ENCODE measurements at regions not wholly inside any gene's neighbourhood (a gene's known extent, or its start where the extent isn't known, plus 50 kb on each side); places are given as distances from the start of the nearest gene placed in this dataset.
"Not testable (repeated sequence)": the region's sequence is repeated elsewhere in the genome, so short reads cannot be mapped to it uniquely, and the experiment has no call there.

DNA sequence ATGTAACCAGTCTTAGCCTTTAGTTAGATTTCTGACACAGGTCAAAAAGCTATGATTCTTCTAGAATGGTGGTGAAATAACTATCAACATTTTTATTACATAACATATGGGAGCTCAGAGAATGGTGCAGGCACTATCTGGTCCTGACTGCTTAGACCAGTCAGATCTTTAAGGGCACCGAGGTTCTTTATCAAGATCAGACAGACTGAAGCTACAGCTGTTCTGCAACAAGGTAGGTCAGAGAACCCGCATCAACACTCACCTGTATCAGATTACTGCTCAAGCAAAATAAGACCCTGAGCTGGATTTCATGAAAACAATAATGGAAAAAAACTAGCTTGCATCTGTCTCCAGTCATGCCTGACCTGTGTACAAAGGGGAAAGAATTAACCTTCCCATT is 160.4 kb downstream of the KCNJ2 start:
- TF ChIP-seq, protein P1, sequence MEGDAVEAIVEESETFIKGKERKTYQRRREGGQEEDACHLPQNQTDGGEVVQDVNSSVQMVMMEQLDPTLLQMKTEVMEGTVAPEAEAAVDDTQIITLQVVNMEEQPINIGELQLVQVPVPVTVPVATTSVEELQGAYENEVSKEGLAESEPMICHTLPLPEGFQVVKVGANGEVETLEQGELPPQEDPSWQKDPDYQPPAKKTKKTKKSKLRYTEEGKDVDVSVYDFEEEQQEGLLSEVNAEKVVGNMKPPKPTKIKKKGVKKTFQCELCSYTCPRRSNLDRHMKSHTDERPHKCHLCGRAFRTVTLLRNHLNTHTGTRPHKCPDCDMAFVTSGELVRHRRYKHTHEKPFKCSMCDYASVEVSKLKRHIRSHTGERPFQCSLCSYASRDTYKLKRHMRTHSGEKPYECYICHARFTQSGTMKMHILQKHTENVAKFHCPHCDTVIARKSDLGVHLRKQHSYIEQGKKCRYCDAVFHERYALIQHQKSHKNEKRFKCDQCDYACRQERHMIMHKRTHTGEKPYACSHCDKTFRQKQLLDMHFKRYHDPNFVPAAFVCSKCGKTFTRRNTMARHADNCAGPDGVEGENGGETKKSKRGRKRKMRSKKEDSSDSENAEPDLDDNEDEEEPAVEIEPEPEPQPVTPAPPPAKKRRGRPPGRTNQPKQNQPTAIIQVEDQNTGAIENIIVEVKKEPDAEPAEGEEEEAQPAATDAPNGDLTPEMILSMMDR (IDR thresholded peaks at IDR 0.05; ENCODE audit: unreplicated experiment), result no peak
- BruUV-seq (replicated peaks), result no TSS peak
- ChIA-PET POLR2A (interaction anchor here (0.6 to 1.2 kb wide), 3 partner anchors 9 to 18 kb away, joined by 3 to 4 read pairs (median 3); no protein-coding TSS in a partner anchor), CTCF (interaction anchor here (0.7 kb wide), 2 partner anchors 13 to 475 kb away, joined by 3 to 4 read pairs; no protein-coding TSS in a partner anchor)
- no peaks in the 10 kb centered on the region for H3K9me3 Mint-ChIP-seq (ENCODE audit: unreplicated experiment)
- no peaks in the 10 kb centered on the region for H3K27me3 Mint-ChIP-seq (ENCODE audit: insufficient read depth, unreplicated experiment)
- H3K4me3 Mint-ChIP-seq (ENCODE audit: unreplicated experiment), result no peak overlapping the region
- intact Hi-C loops (cut with micrococcal nuclease), result no loop called here
- H3K36me3 Mint-ChIP-seq (ENCODE audit: insufficient read depth, unreplicated experiment), result no peaks in the 10 kb centered on the region
- no peak overlapping the region for H3K27ac Mint-ChIP-seq (ENCODE audit: low read depth, unreplicated experiment)
- H3K4me1 Mint-ChIP-seq (ENCODE audit: insufficient read depth, unreplicated experiment), result no peaks in the 10 kb centered on the region
- no peak for DNase-seq (ENCODE audit: unreplicated experiment)

DNA sequence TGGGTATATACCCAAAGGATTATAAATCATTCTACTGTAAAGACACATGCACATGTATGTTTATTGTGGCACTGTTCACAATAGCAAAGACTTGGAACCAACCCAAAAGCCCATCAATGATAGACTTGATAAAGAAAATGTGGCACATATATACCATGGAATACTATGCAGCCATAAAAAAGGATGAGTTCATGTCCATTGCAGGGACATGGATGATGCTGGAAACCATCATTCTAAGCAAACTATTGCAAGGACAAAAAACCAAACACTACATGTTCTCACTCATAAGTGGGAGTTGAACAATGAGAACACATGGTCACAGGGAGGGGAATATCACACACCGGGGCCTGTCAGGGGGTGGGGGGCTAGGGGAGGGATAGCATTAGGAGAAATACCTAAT is 161.7 kb downstream of the KCNJ2 start:
- intact Hi-C loops (cut with micrococcal nuclease); H3K9me3 Mint-ChIP-seq (ENCODE audit: unreplicated experiment); DNase-seq (ENCODE audit: unreplicated experiment); H3K27me3 Mint-ChIP-seq (ENCODE audit: insufficient read depth, unreplicated experiment); H3K4me1 Mint-ChIP-seq (ENCODE audit: insufficient read depth, unreplicated experiment); BruUV-seq (replicated peaks); H3K4me3 Mint-ChIP-seq (ENCODE audit: unreplicated experiment); CTCF ChIA-PET; H3K27ac Mint-ChIP-seq (ENCODE audit: low read depth, unreplicated experiment); POLR2A ChIA-PET; H3K36me3 Mint-ChIP-seq (ENCODE audit: insufficient read depth, unreplicated experiment): not testable (repeated sequence)

DNA sequence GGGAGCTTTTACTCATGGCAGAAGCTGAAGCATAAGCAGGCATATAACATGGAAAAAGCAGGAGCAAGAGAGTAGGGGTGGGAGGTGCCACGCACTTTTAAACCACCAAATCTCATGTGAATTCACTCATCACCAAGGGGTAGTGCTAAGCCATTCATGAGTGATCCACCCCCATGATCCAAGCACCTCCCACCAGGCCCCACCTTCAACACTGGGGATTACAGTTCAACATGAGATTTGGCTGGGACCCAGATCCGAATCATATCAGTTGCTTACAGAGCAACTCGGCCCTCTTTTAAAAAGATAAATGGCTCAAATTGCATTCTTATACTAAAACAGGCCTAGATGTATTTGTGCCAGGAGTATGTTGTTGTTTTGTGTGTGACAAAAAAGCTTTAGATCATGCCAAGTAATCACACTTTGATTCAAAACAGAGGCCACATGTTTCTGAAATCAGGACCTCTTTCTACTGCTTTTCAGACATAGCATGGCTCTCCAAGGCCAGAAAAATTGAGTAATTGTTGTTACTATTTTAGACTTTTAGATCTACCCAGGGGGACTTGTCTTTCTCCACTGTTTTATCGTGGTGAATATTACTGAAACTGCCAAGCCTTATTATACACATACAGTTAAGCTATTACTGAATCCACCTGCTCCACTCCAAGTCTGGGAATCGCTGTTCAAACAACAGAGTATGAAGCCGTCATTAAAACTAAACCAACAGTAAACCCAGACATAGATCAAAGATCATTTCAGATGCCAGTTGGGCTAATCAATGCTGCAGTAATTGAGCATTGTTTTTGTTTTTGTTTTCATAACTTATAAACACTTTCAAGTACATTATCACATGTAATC is 163.3 kb downstream of the KCNJ2 start:
- H3K36me3 Mint-ChIP-seq (ENCODE audit: insufficient read depth, unreplicated experiment), result no peaks in the 10 kb centered on the region
- intact Hi-C loops (cut with micrococcal nuclease), result no loop called here
- H3K4me1 Mint-ChIP-seq (ENCODE audit: insufficient read depth, unreplicated experiment), result no peaks in the 10 kb centered on the region
- TF ChIP-seq, protein P1 (IDR thresholded peaks at IDR 0.05; ENCODE audit: unreplicated experiment), result no peak
- BruUV-seq (replicated peaks), result no TSS peak
- CTCF ChIA-PET, result interaction anchor here (0.6 kb wide), 1 partner anchor 755 kb away, joined by 3 read pairs; no protein-coding TSS in a partner anchor
- H3K27ac Mint-ChIP-seq (ENCODE audit: low read depth, unreplicated experiment), result no peak overlapping the region
- no peaks in the 10 kb centered on the region for H3K9me3 Mint-ChIP-seq (ENCODE audit: unreplicated experiment)
- no peaks in the 10 kb centered on the region for H3K27me3 Mint-ChIP-seq (ENCODE audit: insufficient read depth, unreplicated experiment)
- POLR2A ChIA-PET, result interaction anchor here (0.7 kb wide), 1 partner anchor 8 kb away, joined by 6 read pairs; no protein-coding TSS in a partner anchor
- H3K4me3 Mint-ChIP-seq (ENCODE audit: unreplicated experiment), result no peak overlapping the region
- DNase-seq (ENCODE audit: unreplicated experiment), result no peak

DNA sequence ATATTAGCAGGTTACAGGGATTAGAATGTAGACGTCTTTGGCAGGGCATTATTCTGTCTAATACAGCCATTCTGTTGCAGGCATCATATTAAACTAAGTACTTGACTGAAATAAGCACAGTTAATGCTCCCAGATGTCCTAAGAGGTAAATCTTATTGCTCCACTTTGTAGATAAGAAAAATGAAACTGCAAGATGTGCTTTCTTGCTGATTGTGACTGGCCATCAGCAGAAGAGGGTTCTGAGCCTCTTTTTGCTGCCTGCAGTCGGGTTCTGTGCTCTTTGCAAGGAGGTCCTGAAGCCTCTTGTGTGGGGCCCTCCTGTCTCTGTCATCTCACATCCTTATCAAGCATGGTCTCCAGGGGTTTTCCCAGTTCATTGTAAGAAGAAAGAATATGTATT is 167.1 kb downstream of the KCNJ2 start:
- TF ChIP-seq, protein P1 (IDR thresholded peaks at IDR 0.05; ENCODE audit: unreplicated experiment), result no peak
- DNase-seq (ENCODE audit: unreplicated experiment), result no peak
- Mint-ChIP-seq H3K27ac (ENCODE audit: low read depth, unreplicated experiment) (no peak overlapping the region), H3K4me3 (ENCODE audit: unreplicated experiment) (no peak overlapping the region), H3K36me3 (ENCODE audit: insufficient read depth, unreplicated experiment) (no peaks in the 10 kb centered on the region), H3K9me3 (ENCODE audit: unreplicated experiment) (no peaks in the 10 kb centered on the region), H3K4me1 (ENCODE audit: insufficient read depth, unreplicated experiment) (no peaks in the 10 kb centered on the region), H3K27me3 (ENCODE audit: insufficient read depth, unreplicated experiment) (no peaks in the 10 kb centered on the region)
- ChIA-PET POLR2A (no interaction called here), CTCF (no interaction called here)
- no TSS peak for BruUV-seq (replicated peaks)
- intact Hi-C loops (cut with micrococcal nuclease), result no loop called here

Measured in MCF 10A (cell line).